GM23338 (cell line): ENCODE measurements at regions not wholly inside any gene's neighbourhood (a gene's known extent, or its start where the extent isn't known, plus 50 kb on each side); places are given as distances from the start of the nearest gene placed in this dataset.

Experiments used
- CREB1 ChIP-seq: fragments of 250-450 bp; sonication (Bioruptor Pico); IDR thresholded peaks from 2 replicates; pipeline ENCODE4 v1.5.0; 2020; ENCODE audit warnings: low read depth, mild to moderate bottlenecking, moderate library complexity
- CTCF ChIP-seq, 2 experiments: fragments of 200-600 bp in 1 of 2; sonication (generic) in 1 of 2; conservative IDR thresholded peaks; 2 replicates each; pipeline versions ENCODE4 v1.5.1 to v1.6.1; 2016 to 2017; ENCODE audit warnings: antibody characterized with exemption in 2 of 2, low read depth in 2 of 2, mild to moderate bottlenecking in 2 of 2, moderate library complexity in 1 of 2
- ETS1 ChIP-seq: IDR thresholded peaks from 2 replicates; pipeline ENCODE4 v1.6.1; 2016; ENCODE audit warnings: antibody characterized with exemption
- EZH2 ChIP-seq: fragments of 200-600 bp; sonication (generic); IDR thresholded peaks from one replicate; pipeline ENCODE4 v1.8.0; 2017; ENCODE audit warnings: antibody characterized with exemption, mild to moderate bottlenecking, low read depth; ENCODE audit not compliant: unreplicated experiment
- EZH2phosphoT487 ChIP-seq: fragments of 200-600 bp; sonication (generic); IDR thresholded peaks from one replicate; pipeline ENCODE4 v1.8.1; 2018; ENCODE audit warnings: antibody characterized with exemption; ENCODE audit not compliant: unreplicated experiment
- JUNB ChIP-seq: IDR thresholded peaks from one replicate; pipeline ENCODE4 v1.6.1; 2016; ENCODE audit warnings: antibody characterized with exemption; ENCODE audit not compliant: unreplicated experiment
- NANOG ChIP-seq: IDR thresholded peaks from 2 replicates; pipeline ENCODE4 v1.6.1; 2016; ENCODE audit warnings: antibody characterized with exemption, borderline replicate concordance
- POLR2AphosphoS5 ChIP-seq: IDR thresholded peaks from 2 replicates; pipeline ENCODE4 v1.6.1; 2016; ENCODE audit warnings: antibody characterized with exemption, low read depth
- REST ChIP-seq: IDR thresholded peaks from one replicate; pipeline ENCODE4 v1.6.1; 2018; ENCODE audit warnings: antibody characterized with exemption; ENCODE audit not compliant: unreplicated experiment
- STAT1 ChIP-seq: IDR thresholded peaks from one replicate; pipeline ENCODE4 v1.6.1; 2016; ENCODE audit warnings: antibody characterized with exemption; ENCODE audit not compliant: unreplicated experiment
- ZNF114 ChIP-seq: fragments of 250-450 bp; sonication (Bioruptor Pico); IDR thresholded peaks from 2 replicates; pipeline ENCODE4 v1.5.0; 2020; ENCODE audit warnings: mild to moderate bottlenecking, moderate library complexity
- ZNF331 ChIP-seq: fragments of 250-450 bp; sonication (Bioruptor Pico); IDR thresholded peaks from 2 replicates; pipeline ENCODE4 v1.5.0; 2020; ENCODE audit warnings: low read depth, mild to moderate bottlenecking, moderate library complexity
- ZNF462 ChIP-seq: fragments of 250-450 bp; sonication (Bioruptor Pico); IDR thresholded peaks from 2 replicates; pipeline ENCODE4 v1.5.0; 2020; ENCODE audit warnings: mild to moderate bottlenecking, moderate library complexity

GRCh38 chr5:63794979-63795378 lies 167.3 kb downstream of the HTR1A start:
- TF ChIP-seq REST (no peak), CTCF (conservative IDR thresholded peaks at IDR 0.05; ENCODE audit: low read depth in 2 of 2) (no peak), EZH2phosphoT487 (no peak), ETS1 (no peak), ZNF331 (no peak), EZH2 (no peak), POLR2AphosphoS5 (no peak), JUNB (no peak), ZNF114 (no peak), CREB1 (CRISPR knock-in tag) (no peak), STAT1 (no peak), ZNF462 (CRISPR knock-in tag) (no peak), NANOG (no peak)
